Fibroblast of lung (primary cell): ENCODE measurements at regions not wholly inside any gene's neighbourhood (a gene's known extent, or its start where the extent isn't known, plus 50 kb on each side); places are given as distances from the start of the nearest gene placed in this dataset.
"Not testable (repeated sequence)": the region's sequence is repeated elsewhere in the genome, so short reads cannot be mapped to it uniquely, and the experiment has no call there.

Source experiments
- DNase-seq, 2 donors: peaks; one replicate each; pipeline versions ENCODE4 v3.0.0 to v3.0.0-alpha.2; 2010; ENCODE audit warnings: low read depth in 2 of 2
- H2AFZ ChIP-seq: 2 replicates; pipeline ENCODE4 v1.5.1; 2012; ENCODE audit warnings: low read length, control low read depth, inconsistent platforms
- H3K27ac ChIP-seq: 2 replicates; pipeline ENCODE4 v1.5.1; 2011; ENCODE audit warnings: low read length, control low read depth; ENCODE audit not compliant: insufficient read depth
- H3K27me3 ChIP-seq: 2 replicates; pipeline ENCODE4 v1.5.1; 2011; ENCODE audit warnings: mild to moderate bottlenecking, low read length; ENCODE audit not compliant: control insufficient read depth, insufficient read depth
- H3K36me3 ChIP-seq: 2 replicates; pipeline ENCODE4 v1.5.1; 2011; ENCODE audit warnings: low read length; ENCODE audit not compliant: control insufficient read depth, insufficient read depth
- H3K4me1 ChIP-seq: 2 replicates; pipeline ENCODE4 v1.5.1; 2011; ENCODE audit warnings: low read length; ENCODE audit not compliant: control insufficient read depth, insufficient read depth; ENCODE audit errors: extremely low read depth
- H3K4me2 ChIP-seq: 2 replicates; pipeline ENCODE4 v1.5.1; 2011; ENCODE audit warnings: low read length, control low read depth; ENCODE audit not compliant: insufficient read depth; ENCODE audit errors: extremely low read depth
- H3K4me3 ChIP-seq, 4 experiments: fragments of 200-600 bp in 1 of 4; sonication (generic) in 1 of 4; replicated peaks in 1 of 4; 2 replicates each; pipeline ENCODE4 v1.5.1; 2011 to 2016; ENCODE audit warnings: low read length in 4 of 4, low read depth in 3 of 4, mild to moderate bottlenecking in 3 of 4, control low read depth in 2 of 4, inconsistent platforms in 1 of 4, mixed read lengths in 1 of 4; ENCODE audit not compliant: insufficient read depth in 1 of 4; ENCODE audit errors: control extremely low read depth in 1 of 4
- H3K79me2 ChIP-seq: 2 replicates; pipeline ENCODE4 v1.5.1; 2012; ENCODE audit warnings: mild to moderate bottlenecking, low read length, inconsistent platforms; ENCODE audit not compliant: control insufficient read depth, insufficient read depth
- H3K9ac ChIP-seq: 2 replicates; pipeline ENCODE4 v1.5.1; 2011; ENCODE audit warnings: mild to moderate bottlenecking, low read length, control low read depth; ENCODE audit not compliant: insufficient read depth
- H3K9me3 ChIP-seq: 2 replicates; pipeline ENCODE4 v1.5.1; 2012; ENCODE audit warnings: low read depth, low read length; ENCODE audit not compliant: control insufficient read depth, insufficient read depth
- H4K20me1 ChIP-seq: 2 replicates; pipeline ENCODE4 v1.5.1; 2011; ENCODE audit warnings: low read length; ENCODE audit not compliant: control insufficient read depth, insufficient read depth; ENCODE audit errors: extremely low read depth
- EZH2 ChIP-seq: IDR thresholded peaks from 2 replicates; pipeline ENCODE4 v1.5.1; 2012; ENCODE audit warnings: low read length, control low read depth, mild to moderate bottlenecking; ENCODE audit errors: missing control alignments
- TF ChIP-seq, protein P1 (sequence below), 2 donors: IDR thresholded peaks in 1 of 2; conservative IDR thresholded peaks in 1 of 2; 1 replicate in 1 of 2; 2 replicates in 1 of 2; pipeline ENCODE4 v1.5.1; 2011 to 2012; ENCODE audit warnings: low read length in 2 of 2, control low read depth in 1 of 2, inconsistent platforms in 1 of 2, low read depth in 1 of 2, mild to moderate bottlenecking in 1 of 2

DNA sequence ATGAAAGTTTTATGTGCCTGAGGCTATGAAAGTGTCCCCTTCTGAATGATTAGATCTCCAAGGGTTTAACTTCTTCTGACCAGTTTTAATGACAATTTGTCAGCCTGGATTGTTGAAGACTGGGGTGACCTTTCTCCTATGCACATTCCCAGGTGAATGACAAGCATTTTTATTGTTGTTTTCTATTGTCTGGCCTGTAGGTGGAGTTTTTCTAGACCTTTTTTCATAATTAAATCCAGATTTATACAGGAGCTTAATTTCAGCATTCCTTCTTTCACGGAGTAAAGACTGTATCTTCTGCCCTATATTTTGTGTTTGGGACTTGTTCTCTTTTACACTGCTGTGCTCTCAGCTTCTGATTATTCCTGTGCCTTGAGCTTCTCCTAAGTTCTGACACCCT is 125.0 kb upstream of the FAR2 start:
- Histone ChIP-seq H3K79me2 (no peaks in the 10 kb centered on the region), H3K36me3 (no peaks in the 10 kb centered on the region), H3K27ac (no peak overlapping the region), H4K20me1 (no peaks in the 10 kb centered on the region), H3K9me3 (no peaks in the 10 kb centered on the region), H2AFZ (no peak overlapping the region), H3K27me3 (no peaks in the 10 kb centered on the region), H3K9ac (no peak overlapping the region), H3K4me2 (no peak overlapping the region), H3K4me3 (no peak overlapping the region), H3K4me1 (no peaks in the 10 kb centered on the region)
- TF ChIP-seq, protein P1, sequence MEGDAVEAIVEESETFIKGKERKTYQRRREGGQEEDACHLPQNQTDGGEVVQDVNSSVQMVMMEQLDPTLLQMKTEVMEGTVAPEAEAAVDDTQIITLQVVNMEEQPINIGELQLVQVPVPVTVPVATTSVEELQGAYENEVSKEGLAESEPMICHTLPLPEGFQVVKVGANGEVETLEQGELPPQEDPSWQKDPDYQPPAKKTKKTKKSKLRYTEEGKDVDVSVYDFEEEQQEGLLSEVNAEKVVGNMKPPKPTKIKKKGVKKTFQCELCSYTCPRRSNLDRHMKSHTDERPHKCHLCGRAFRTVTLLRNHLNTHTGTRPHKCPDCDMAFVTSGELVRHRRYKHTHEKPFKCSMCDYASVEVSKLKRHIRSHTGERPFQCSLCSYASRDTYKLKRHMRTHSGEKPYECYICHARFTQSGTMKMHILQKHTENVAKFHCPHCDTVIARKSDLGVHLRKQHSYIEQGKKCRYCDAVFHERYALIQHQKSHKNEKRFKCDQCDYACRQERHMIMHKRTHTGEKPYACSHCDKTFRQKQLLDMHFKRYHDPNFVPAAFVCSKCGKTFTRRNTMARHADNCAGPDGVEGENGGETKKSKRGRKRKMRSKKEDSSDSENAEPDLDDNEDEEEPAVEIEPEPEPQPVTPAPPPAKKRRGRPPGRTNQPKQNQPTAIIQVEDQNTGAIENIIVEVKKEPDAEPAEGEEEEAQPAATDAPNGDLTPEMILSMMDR (conservative IDR thresholded peaks at IDR 0.05 in 1 of 2, IDR thresholded peaks at IDR 0.05 in 1 of 2; ENCODE audit: low read depth in 1 of 2, low read length in 2 of 2), result peak in 1 of 2 donors; percentile 12
- TF ChIP-seq EZH2, result no peak
- no peak for DNase-seq

DNA sequence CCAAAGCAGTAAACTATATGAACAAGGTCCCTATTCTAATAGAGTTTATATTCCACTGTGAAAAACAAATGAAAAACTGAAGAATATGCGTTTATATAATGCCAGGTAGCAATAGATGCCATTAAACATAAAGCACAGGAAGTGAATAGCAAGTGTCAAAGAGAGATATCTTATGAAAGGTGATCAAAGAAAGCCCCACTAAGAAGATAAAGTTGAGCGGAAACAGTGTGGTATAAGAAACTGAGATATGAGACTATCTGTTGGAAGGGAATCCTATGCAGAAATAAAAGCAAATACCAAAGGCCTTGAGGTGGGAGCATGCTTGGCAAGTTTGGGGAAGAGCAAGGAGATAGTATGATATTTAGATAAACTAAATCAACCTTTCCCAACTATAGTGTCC is 123.1 kb upstream of the FAR2 start:
- H3K4me3 ChIP-seq, result no peak overlapping the region
- no peaks in the 10 kb centered on the region for H3K9me3 ChIP-seq
- no peaks in the 10 kb centered on the region for H4K20me1 ChIP-seq
- no peaks in the 10 kb centered on the region for H3K27me3 ChIP-seq
- no peak overlapping the region for H3K4me2 ChIP-seq
- H3K79me2 ChIP-seq, result no peaks in the 10 kb centered on the region
- DNase-seq, result no peak
- no peak for TF ChIP-seq EZH2
- TF ChIP-seq, protein P1 (conservative IDR thresholded peaks at IDR 0.05 in 1 of 2, IDR thresholded peaks at IDR 0.05 in 1 of 2; ENCODE audit: low read depth in 1 of 2, low read length in 2 of 2), result no peak
- H3K4me1 ChIP-seq, result no peaks in the 10 kb centered on the region
- H3K27ac ChIP-seq, result no peak overlapping the region
- no peak overlapping the region for H2AFZ ChIP-seq
- H3K36me3 ChIP-seq, result no peaks in the 10 kb centered on the region
- no peak overlapping the region for H3K9ac ChIP-seq

DNA sequence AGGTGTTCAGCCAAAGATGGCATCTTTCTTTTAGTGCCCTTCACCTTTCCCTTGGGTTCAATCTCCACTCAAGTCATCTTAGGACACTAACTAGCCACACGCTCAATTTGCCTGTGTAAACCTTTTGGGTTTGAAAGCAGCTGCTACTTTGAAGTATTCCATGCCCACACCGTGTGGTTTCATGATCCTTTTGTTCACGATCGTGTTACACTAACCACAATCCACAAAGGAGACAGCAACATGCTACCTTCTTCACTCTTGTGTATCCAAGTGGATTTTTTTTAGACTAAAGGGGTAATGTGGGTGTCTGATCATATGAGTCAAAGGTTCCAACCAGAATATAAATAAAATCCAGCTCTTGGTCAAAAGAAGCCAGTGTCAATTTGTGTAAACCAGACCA is 122.7 kb upstream of the FAR2 start:
- Histone ChIP-seq H3K9ac (no peak overlapping the region), H3K79me2 (no peaks in the 10 kb centered on the region), H2AFZ (no peak overlapping the region), H4K20me1 (no peaks in the 10 kb centered on the region), H3K27me3 (no peaks in the 10 kb centered on the region), H3K27ac (no peak overlapping the region), H3K9me3 (no peaks in the 10 kb centered on the region), H3K4me3 (no peak overlapping the region), H3K4me1 (no peaks in the 10 kb centered on the region), H3K36me3 (no peaks in the 10 kb centered on the region), H3K4me2 (no peak overlapping the region)
- no peak for TF ChIP-seq EZH2
- DNase-seq, result peak in 1 of 2 donors; percentile 81

DNA sequence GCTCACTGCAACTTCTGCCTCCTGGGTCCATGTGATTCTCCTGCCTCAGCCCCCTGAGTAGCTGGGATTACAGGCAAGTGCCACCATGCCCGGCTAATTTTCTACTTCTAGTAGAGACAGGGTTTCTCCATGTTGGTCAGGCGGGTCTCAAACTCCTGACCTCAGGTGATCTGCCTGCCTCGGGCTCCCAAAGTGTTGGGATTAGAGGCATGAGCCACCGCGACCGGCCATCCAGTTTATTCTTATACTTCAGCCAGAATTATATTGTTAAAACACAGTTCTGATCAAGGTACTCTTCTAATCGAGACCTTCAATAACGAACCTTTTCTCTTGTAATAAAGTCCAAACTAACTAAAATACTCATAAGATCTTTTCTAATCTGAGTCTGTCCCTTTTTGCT is 119.6 kb upstream of the FAR2 start:
- not testable (repeated sequence) for H3K9me3 ChIP-seq, H3K79me2 ChIP-seq, H3K36me3 ChIP-seq, H4K20me1 ChIP-seq, H3K4me3 ChIP-seq, H3K27ac ChIP-seq, H3K4me2 ChIP-seq, DNase-seq, H3K4me1 ChIP-seq, H3K27me3 ChIP-seq, H3K9ac ChIP-seq, H2AFZ ChIP-seq
